PFSK-1 (cell line): ENCODE measurements at regions not wholly inside any gene's neighbourhood (a gene's known extent, or its start where the extent isn't known, plus 50 kb on each side); places are given as distances from the start of the nearest gene placed in this dataset.

ENCODE experiments used
- FOXP2 ChIP-seq: optimal IDR thresholded peaks from 2 replicates; pipeline ENCODE3; 2011; ENCODE audit warnings: borderline replicate concordance, control low read depth, inconsistent platforms; ENCODE audit not compliant: insufficient read depth; ENCODE audit errors: extremely low read length, extremely low read depth
- POLR2AphosphoS5 ChIP-seq: IDR thresholded peaks from 2 replicates; pipeline ENCODE4 v1.6.1; 2012; ENCODE audit warnings: low read depth, mild to moderate bottlenecking, control low read depth, low read length, moderate library complexity
- SIN3A ChIP-seq: IDR thresholded peaks from 2 replicates; pipeline ENCODE4 v1.6.1; 2012; ENCODE audit warnings: mild to moderate bottlenecking, low read length, moderate library complexity, borderline replicate concordance; ENCODE audit not compliant: insufficient read depth
- TAF1 ChIP-seq: IDR thresholded peaks from 2 replicates; pipeline ENCODE4 v1.6.1; 2012; ENCODE audit warnings: low read length, control low read depth, borderline replicate concordance; ENCODE audit not compliant: insufficient read depth
- TF ChIP-seq, protein P1 (sequence below), 2 experiments: IDR thresholded peaks; 2 replicates each; pipeline versions ENCODE4 v1.6.1 to v1.8.0; 2011 to 2012; ENCODE audit warnings: low read depth in 2 of 2, low read length in 2 of 2, control low read depth in 1 of 2, inconsistent platforms in 1 of 2, mild to moderate bottlenecking in 1 of 2, moderate library complexity in 1 of 2; ENCODE audit not compliant: insufficient read depth in 1 of 2

DNA sequence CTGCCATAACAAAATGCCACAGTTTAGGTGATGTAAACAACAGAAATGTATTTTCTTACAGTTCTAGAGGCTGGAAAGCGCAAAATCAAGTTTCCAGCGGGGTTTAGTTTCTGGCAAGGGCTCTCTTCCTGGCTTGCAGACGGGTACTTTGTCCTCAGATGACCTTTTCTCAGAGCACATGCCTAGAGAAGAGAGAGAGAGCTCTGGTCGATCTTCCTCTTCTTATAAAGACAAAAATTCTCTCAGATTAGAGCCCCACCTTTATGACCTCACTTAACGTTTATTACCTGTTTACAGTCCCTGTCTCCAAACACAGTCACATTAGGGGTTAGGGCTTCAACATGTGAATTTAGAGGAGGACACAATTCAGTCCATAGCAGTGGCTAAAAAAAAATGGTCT, 119.7 kb downstream of the CETN3 start:
- TF ChIP-seq SIN3A (no peak), FOXP2 (no peak), POLR2AphosphoS5 (no peak), TAF1 (no peak)
- TF ChIP-seq, protein P1, sequence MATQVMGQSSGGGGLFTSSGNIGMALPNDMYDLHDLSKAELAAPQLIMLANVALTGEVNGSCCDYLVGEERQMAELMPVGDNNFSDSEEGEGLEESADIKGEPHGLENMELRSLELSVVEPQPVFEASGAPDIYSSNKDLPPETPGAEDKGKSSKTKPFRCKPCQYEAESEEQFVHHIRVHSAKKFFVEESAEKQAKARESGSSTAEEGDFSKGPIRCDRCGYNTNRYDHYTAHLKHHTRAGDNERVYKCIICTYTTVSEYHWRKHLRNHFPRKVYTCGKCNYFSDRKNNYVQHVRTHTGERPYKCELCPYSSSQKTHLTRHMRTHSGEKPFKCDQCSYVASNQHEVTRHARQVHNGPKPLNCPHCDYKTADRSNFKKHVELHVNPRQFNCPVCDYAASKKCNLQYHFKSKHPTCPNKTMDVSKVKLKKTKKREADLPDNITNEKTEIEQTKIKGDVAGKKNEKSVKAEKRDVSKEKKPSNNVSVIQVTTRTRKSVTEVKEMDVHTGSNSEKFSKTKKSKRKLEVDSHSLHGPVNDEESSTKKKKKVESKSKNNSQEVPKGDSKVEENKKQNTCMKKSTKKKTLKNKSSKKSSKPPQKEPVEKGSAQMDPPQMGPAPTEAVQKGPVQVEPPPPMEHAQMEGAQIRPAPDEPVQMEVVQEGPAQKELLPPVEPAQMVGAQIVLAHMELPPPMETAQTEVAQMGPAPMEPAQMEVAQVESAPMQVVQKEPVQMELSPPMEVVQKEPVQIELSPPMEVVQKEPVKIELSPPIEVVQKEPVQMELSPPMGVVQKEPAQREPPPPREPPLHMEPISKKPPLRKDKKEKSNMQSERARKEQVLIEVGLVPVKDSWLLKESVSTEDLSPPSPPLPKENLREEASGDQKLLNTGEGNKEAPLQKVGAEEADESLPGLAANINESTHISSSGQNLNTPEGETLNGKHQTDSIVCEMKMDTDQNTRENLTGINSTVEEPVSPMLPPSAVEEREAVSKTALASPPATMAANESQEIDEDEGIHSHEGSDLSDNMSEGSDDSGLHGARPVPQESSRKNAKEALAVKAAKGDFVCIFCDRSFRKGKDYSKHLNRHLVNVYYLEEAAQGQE (IDR thresholded peaks at IDR 0.05; ENCODE audit: insufficient read depth in 1 of 2, low read depth in 2 of 2, low read length in 2 of 2): no peak

DNA sequence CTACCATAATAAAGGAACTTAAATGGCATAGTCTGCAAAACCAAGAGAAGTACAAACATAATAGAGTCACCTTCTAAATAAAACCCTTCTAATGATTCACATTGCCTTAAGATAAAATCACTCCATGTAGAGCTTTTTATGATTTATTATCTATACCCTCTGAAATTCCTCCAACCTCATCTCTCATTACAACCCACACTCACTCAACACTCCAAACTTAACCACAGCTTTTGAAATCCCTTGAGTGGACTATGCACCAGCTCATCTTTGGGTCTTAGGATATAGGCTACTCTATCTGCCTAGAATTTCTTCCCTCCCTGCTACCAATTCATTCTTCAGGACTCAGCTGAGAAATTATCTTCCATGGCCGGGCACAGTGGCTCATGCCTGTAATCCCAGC, 122.5 kb downstream of the CETN3 start:
- TF ChIP-seq FOXP2 (no peak), SIN3A (no peak), TAF1 (no peak), POLR2AphosphoS5 (no peak)
- TF ChIP-seq, protein P1 (IDR thresholded peaks at IDR 0.05; ENCODE audit: insufficient read depth in 1 of 2, low read depth in 2 of 2, low read length in 2 of 2): no peak

DNA sequence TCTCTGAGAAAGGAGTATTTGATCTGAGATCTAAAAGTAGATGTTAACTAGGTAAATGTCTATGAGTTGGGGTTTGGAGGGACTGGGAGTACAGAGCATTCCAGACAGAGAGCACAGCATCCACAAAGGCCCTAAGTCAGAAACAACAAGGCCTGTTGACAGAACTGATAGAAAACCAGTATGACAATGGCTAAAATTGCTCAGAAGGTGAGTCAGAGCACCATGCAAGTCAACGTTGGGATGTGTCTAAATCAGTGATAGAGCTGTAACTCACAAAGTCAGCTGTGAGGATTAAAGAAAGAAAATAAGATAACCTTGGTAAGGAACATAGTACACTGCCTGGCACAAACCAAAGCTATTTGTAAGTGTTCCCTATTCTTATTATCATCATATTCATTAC, 124.0 kb downstream of the CETN3 start:
- no peak for TF ChIP-seq TAF1
- TF ChIP-seq SIN3A: no peak
- TF ChIP-seq POLR2AphosphoS5: no peak
- TF ChIP-seq, protein P1 (IDR thresholded peaks at IDR 0.05; ENCODE audit: insufficient read depth in 1 of 2, low read depth in 2 of 2, low read length in 2 of 2): no peak
- TF ChIP-seq FOXP2: no peak

DNA sequence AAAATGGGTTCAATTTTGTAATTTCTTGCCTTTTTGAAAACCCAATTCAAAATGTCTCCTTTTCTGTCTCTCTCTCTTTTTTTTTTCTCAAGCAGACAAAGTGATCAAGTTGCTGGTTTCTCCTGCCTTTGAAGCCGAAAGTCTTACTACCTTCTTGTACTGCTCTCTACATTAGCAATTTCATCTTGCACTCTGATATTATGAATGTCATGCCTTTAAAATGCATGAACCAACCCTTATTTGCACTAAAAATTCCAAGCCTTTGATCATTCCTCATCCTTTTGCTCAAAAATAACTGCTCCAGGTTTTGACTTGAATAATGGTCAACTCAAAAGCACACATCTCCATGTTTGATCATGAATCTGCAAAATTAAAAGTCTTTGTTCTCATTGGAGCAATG, 125.2 kb downstream of the CETN3 start:
- no peak for TF ChIP-seq SIN3A
- TF ChIP-seq POLR2AphosphoS5: no peak
- TF ChIP-seq, protein P1 (IDR thresholded peaks at IDR 0.05; ENCODE audit: insufficient read depth in 1 of 2, low read depth in 2 of 2, low read length in 2 of 2): no peak
- TF ChIP-seq FOXP2: no peak
- no peak for TF ChIP-seq TAF1

DNA sequence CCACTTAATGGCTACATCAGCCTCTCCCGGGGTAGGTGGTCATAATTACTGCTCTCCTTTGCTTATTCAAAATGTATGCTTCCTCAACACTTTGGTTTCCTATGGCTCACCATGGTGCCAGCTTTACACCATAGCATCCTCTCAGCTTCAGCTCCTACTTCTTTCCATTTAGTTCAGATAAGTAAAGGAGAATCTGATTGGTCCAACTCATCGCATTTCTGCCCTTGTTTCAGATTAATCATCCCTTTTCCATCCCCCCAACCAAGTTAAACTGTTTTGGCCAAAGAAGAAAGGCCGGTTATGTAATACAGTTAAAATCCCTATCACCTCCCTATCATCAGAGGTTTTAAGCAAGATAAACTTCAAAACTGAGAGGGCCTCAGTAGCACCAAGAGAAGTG, 130.5 kb downstream of the CETN3 start:
- TF ChIP-seq FOXP2 (no peak), TAF1 (no peak), SIN3A (no peak), POLR2AphosphoS5 (no peak)
- TF ChIP-seq, protein P1 (IDR thresholded peaks at IDR 0.05; ENCODE audit: insufficient read depth in 1 of 2, low read depth in 2 of 2, low read length in 2 of 2): no peak
